H9 (cell line): ENCODE measurements at regions not wholly inside any gene's neighbourhood (a gene's known extent, or its start where the extent isn't known, plus 50 kb on each side); places are given as distances from the start of the nearest gene placed in this dataset.

Experiments used
- DNase-seq: peaks from one replicate; pipeline ENCODE4 v3.0.0-alpha.2; 2017
- H2AFZ ChIP-seq: one replicate; pipeline ENCODE4 v1.6.1; 2013; ENCODE audit warnings: mild to moderate bottlenecking, low read length, control low read depth, moderate library complexity
- H2AK5ac ChIP-seq: 2 replicates; pipeline ENCODE4 v1.6.1; 2013; ENCODE audit warnings: low read length, control low read depth, mixed read lengths; ENCODE audit not compliant: insufficient read length
- H2BK120ac ChIP-seq: one replicate; pipeline ENCODE4 v1.6.1; 2013; ENCODE audit warnings: low read depth, mild to moderate bottlenecking, low read length, control low read depth, inconsistent platforms; ENCODE audit not compliant: poor library complexity, severe bottlenecking
- H2BK12ac ChIP-seq: 2 replicates; pipeline ENCODE4 v1.6.1; 2013; ENCODE audit warnings: low read length, control low read depth, mixed read lengths, low read depth; ENCODE audit not compliant: insufficient read length
- H2BK15ac ChIP-seq: 2 replicates; pipeline ENCODE4 v1.6.1; 2013; ENCODE audit warnings: low read depth, low read length, control low read depth
- H2BK20ac ChIP-seq: one replicate; pipeline ENCODE4 v1.6.1; 2013; ENCODE audit warnings: low read depth, mild to moderate bottlenecking, low read length, control low read depth, inconsistent platforms; ENCODE audit not compliant: poor library complexity, severe bottlenecking
- H2BK5ac ChIP-seq: 2 replicates; pipeline ENCODE4 v1.6.1; 2013; ENCODE audit warnings: low read length, control low read depth, mixed read lengths; ENCODE audit not compliant: insufficient read length
- H3K14ac ChIP-seq: 2 replicates; pipeline ENCODE4 v1.6.1; 2013; ENCODE audit warnings: low read length, control low read depth; ENCODE audit not compliant: insufficient read depth
- H3K18ac ChIP-seq: 2 replicates; pipeline ENCODE4 v1.6.1; 2013; ENCODE audit warnings: low read depth, mild to moderate bottlenecking, mixed read lengths, low read length, control low read depth; ENCODE audit not compliant: insufficient read length
- H3K23ac ChIP-seq: 2 replicates; pipeline ENCODE4 v1.6.1; 2013; ENCODE audit warnings: low read length, control low read depth, mixed read lengths, low read depth; ENCODE audit not compliant: insufficient read length
- H3K23me2 ChIP-seq: 2 replicates; pipeline ENCODE4 v1.6.1; 2013; ENCODE audit warnings: low read depth, mild to moderate bottlenecking, mixed read lengths, low read length, control low read depth; ENCODE audit not compliant: insufficient read length, poor library complexity, severe bottlenecking
- H3K27ac ChIP-seq: 2 replicates; pipeline ENCODE4 v1.5.1; 2013; ENCODE audit warnings: low read length, control low read depth, mixed read lengths, low read depth; ENCODE audit not compliant: insufficient read length
- H3K27me3 ChIP-seq: 2 replicates; pipeline ENCODE4 v1.6.1; 2013; ENCODE audit warnings: low read length, control low read depth, inconsistent platforms; ENCODE audit not compliant: insufficient read depth
- H3K4ac ChIP-seq: 2 replicates; pipeline ENCODE4 v1.6.1; 2013; ENCODE audit warnings: low read depth, mild to moderate bottlenecking, control low read depth, inconsistent platforms, low read length, moderate library complexity
- H3K4me1 ChIP-seq: 2 replicates; pipeline ENCODE4 v1.6.1; 2013; ENCODE audit warnings: low read length, control low read depth, inconsistent platforms; ENCODE audit not compliant: insufficient read depth
- H3K4me2 ChIP-seq: 2 replicates; pipeline ENCODE4 v1.6.1; 2013; ENCODE audit warnings: low read length, control low read depth, mixed read lengths; ENCODE audit not compliant: insufficient read length, insufficient read depth
- H3K56ac ChIP-seq: 2 replicates; pipeline ENCODE4 v1.6.1; 2013; ENCODE audit warnings: low read depth, mild to moderate bottlenecking, mixed read lengths, low read length, control low read depth; ENCODE audit not compliant: insufficient read length
- H3K79me1 ChIP-seq: 2 replicates; pipeline ENCODE4 v1.6.1; 2013; ENCODE audit warnings: low read depth, mild to moderate bottlenecking, moderate library complexity, low read length, control low read depth, inconsistent platforms; ENCODE audit not compliant: insufficient read depth, poor library complexity, severe bottlenecking
- H3K79me2 ChIP-seq: 2 replicates; pipeline ENCODE4 v1.6.1; 2013; ENCODE audit warnings: low read length, control low read depth, inconsistent platforms; ENCODE audit not compliant: insufficient read depth
- H3K9ac ChIP-seq: 2 replicates; pipeline ENCODE4 v1.6.1; 2013; ENCODE audit warnings: low read length, control low read depth, mixed read lengths; ENCODE audit not compliant: insufficient read length; ENCODE audit errors: extremely low read depth
- H3K9me3 ChIP-seq: one replicate; pipeline ENCODE4 v1.6.1; 2013; ENCODE audit warnings: low read depth, low read length, inconsistent platforms; ENCODE audit not compliant: control insufficient read depth
- H3T11ph ChIP-seq: one replicate; pipeline ENCODE4 v1.6.1; 2013; ENCODE audit warnings: mild to moderate bottlenecking, low read length, control low read depth, inconsistent platforms
- H4K20me1 ChIP-seq: one replicate; pipeline ENCODE4 v1.6.1; 2013; ENCODE audit not compliant: control insufficient read depth, insufficient read length, insufficient read depth
- H4K5ac ChIP-seq: 2 replicates; pipeline ENCODE4 v1.6.1; 2013; ENCODE audit warnings: low read depth, mild to moderate bottlenecking, mixed read lengths, low read length, control low read depth; ENCODE audit not compliant: insufficient read length
- H4K8ac ChIP-seq: replicated peaks from 2 replicates; pipeline ENCODE4 v1.6.1; 2013; ENCODE audit warnings: low read length, control low read depth, mixed read lengths, low read depth; ENCODE audit not compliant: insufficient read length
- H4K91ac ChIP-seq: 2 replicates; pipeline ENCODE4 v1.6.1; 2013; ENCODE audit warnings: low read depth, mild to moderate bottlenecking, moderate library complexity, mixed read lengths, low read length, control low read depth; ENCODE audit not compliant: insufficient read length
- H3K27ac Mint-ChIP-seq, 3 experiments: 2 replicates in 2 of 3; 3 replicates in 1 of 3; pipeline ENCODE4 v1.8.0; 2020 to 2021; ENCODE audit warnings: mixed read lengths in 3 of 3, mild to moderate bottlenecking in 1 of 3, moderate library complexity in 1 of 3
- H3K27me3 Mint-ChIP-seq: 2 replicates; pipeline ENCODE4 v1.8.0; 2021; ENCODE audit warnings: low read depth, mild to moderate bottlenecking, moderate library complexity, mixed read lengths
- H3K36me3 Mint-ChIP-seq, 3 experiments: 2 replicates in 2 of 3; 3 replicates in 1 of 3; pipeline ENCODE4 v1.8.0; 2020 to 2021; ENCODE audit warnings: low read depth in 3 of 3, mixed read lengths in 3 of 3; ENCODE audit not compliant: insufficient read depth in 1 of 3
- H3K4me1 Mint-ChIP-seq, 2 experiments: 2 replicates each; pipeline ENCODE4 v1.8.0; 2020; ENCODE audit warnings: mixed read lengths in 2 of 2
- H3K4me3 Mint-ChIP-seq, 2 experiments: 2 replicates in 1 of 2; 3 replicates in 1 of 2; pipeline ENCODE4 v1.8.0; 2020 to 2021; ENCODE audit warnings: mild to moderate bottlenecking in 2 of 2, mixed read lengths in 2 of 2, moderate library complexity in 1 of 2
- H3K9me3 Mint-ChIP-seq, 2 experiments: 2 replicates in 1 of 2; 3 replicates in 1 of 2; pipeline ENCODE4 v1.8.0; 2020; ENCODE audit warnings: mild to moderate bottlenecking in 2 of 2, mixed read lengths in 2 of 2, moderate library complexity in 1 of 2
- CTCF ChIP-seq: fragments of 200-600 bp; sonication (generic); conservative IDR thresholded peaks from 3 replicates; pipeline ENCODE4 v1.8.0; 2021; ENCODE audit warnings: antibody characterized with exemption, mild to moderate bottlenecking
- WGBS: extraction: QIAGEN DNeasy Blood & Tissue Kit; methylation state at CpG from one replicate; pipeline ENCODE4 v1.1.7; 2013; ENCODE audit warnings: missing lambda C conversion rate, low lambda C conversion rate, mixed read lengths; ENCODE audit not compliant: insufficient read length; ENCODE audit errors: extremely low coverage; 5-methylcytosine and 5-hydroxymethylcytosine counted together

- no peak overlapping the region for H3K56ac ChIP-seq
Measured at GRCh38 chr4:188536826-188537225, 397.6 kb downstream of the TRIML1 start.

More at GRCh38 chr4:188536826-188537225, 397.6 kb downstream of the TRIML1 start:
- no peak overlapping the region for H3K4me2 ChIP-seq
- no peak overlapping the region for H3K9ac ChIP-seq
- no peak overlapping the region for H4K91ac ChIP-seq
- H3T11ph ChIP-seq = no peak overlapping the region
- H3K23ac ChIP-seq = no peak overlapping the region
- H3K27me3 ChIP-seq = no peaks in the 10 kb centered on the region
- H2BK12ac ChIP-seq = no peak overlapping the region
- H4K20me1 ChIP-seq = no peaks in the 10 kb centered on the region
- H3K4ac ChIP-seq = no peak overlapping the region
- H2BK15ac ChIP-seq = no peak overlapping the region
- H3K79me1 ChIP-seq = no peaks in the 10 kb centered on the region
- Mint-ChIP-seq H3K36me3 (peaks cover 3 to 18% (median 11%) of the 10 kb centered on the region in 3 experiments; a peak in 4 of 7 replicates), H3K27me3 (no peaks in the 10 kb centered on the region), H3K4me3 (no peak overlapping the region), H3K4me1 (peaks cover 0 to 3% of the 10 kb centered on the region in 2 experiments; a peak in 2 of 4 replicates), H3K9me3 (peaks cover 13 to 14% of the 10 kb centered on the region in 2 experiments), H3K27ac (no peak overlapping the region)
- no peak for TF ChIP-seq CTCF
- H3K4me1 ChIP-seq = no peaks in the 10 kb centered on the region
- no peaks in the 10 kb centered on the region for H3K79me2 ChIP-seq
- no peaks in the 10 kb centered on the region for H3K9me3 ChIP-seq
- no peak overlapping the region for H2BK20ac ChIP-seq
- no peak for DNase-seq
- H2BK5ac ChIP-seq = no peak overlapping the region
- H4K5ac ChIP-seq = no peak overlapping the region
- no peak overlapping the region for H2AFZ ChIP-seq
- H4K8ac ChIP-seq = no peak overlapping the region
- no peak overlapping the region for H2BK120ac ChIP-seq
- H3K14ac ChIP-seq = no peak overlapping the region
- H3K27ac ChIP-seq = no peak overlapping the region
- H3K23me2 ChIP-seq = no peaks in the 10 kb centered on the region
- H2AK5ac ChIP-seq = no peak overlapping the region
- H3K18ac ChIP-seq = no peak overlapping the region
- WGBS = no CpG with 5 or more reads among the region's 10 CpGs
